Activated CD4-positive, alpha-beta memory T cell treated with anti-CD3 and anti-CD28 coated beads for 36 hours (primary cell): ENCODE measurements at regions not wholly inside any gene's neighbourhood (a gene's known extent, or its start where the extent isn't known, plus 50 kb on each side); places are given as distances from the start of the nearest gene placed in this dataset.
"Not testable (repeated sequence)": the region's sequence is repeated elsewhere in the genome, so short reads cannot be mapped to it uniquely, and the experiment has no call there.

Experiments used
- CTCF ChIA-PET: fragments of 350-600 bp; sonication (Branson Sonifier 250); formaldehyde crosslinking; loops from one replicate; lab custom pipeline; 2021; ENCODE audit warnings: antibody characterized with exemption, inconsistent platforms; lab: Charles Lee
- POLR2A ChIA-PET: fragments of 350-600 bp; sonication (Branson Sonifier 250); formaldehyde crosslinking; loops from one replicate; lab custom pipeline; 2021; ENCODE audit warnings: antibody characterized with exemption; lab: Charles Lee
- DNase-seq: peaks from one replicate; pipeline ENCODE4 v3.0.0-alpha.2; 2020
- H3K27ac Mint-ChIP-seq: one replicate; pipeline ENCODE4 v1.8.0; 2021; ENCODE audit warnings: mixed read lengths
- H3K27me3 Mint-ChIP-seq: one replicate; pipeline ENCODE4 v1.8.0; 2021; ENCODE audit warnings: mixed read lengths
- H3K36me3 Mint-ChIP-seq: one replicate; pipeline ENCODE4 v1.8.0; 2021; ENCODE audit warnings: mixed read lengths
- H3K4me1 Mint-ChIP-seq: one replicate; pipeline ENCODE4 v1.8.0; 2021; ENCODE audit warnings: low read depth, mixed read lengths
- H3K4me3 Mint-ChIP-seq: one replicate; pipeline ENCODE4 v1.8.0; 2021; ENCODE audit warnings: mild to moderate bottlenecking, mixed read lengths
- H3K9me3 Mint-ChIP-seq: one replicate; pipeline ENCODE4 v1.8.0; 2021; ENCODE audit warnings: mixed read lengths
- intact Hi-C: fragments of 100-400 bp; cut with micrococcal nuclease; formaldehyde crosslinking; loops from one replicate; pipeline ENCODE4 v1.15.1; 2023

GRCh38 chr7:57198801-57199200, 66.6 kb upstream of the ZNF479 start:
- DNase-seq, result no peak
- Mint-ChIP-seq H3K4me3 (no peak overlapping the region), H3K27ac (no peak overlapping the region), H3K9me3 (peaks cover 22% of the 10 kb centered on the region), H3K36me3 (no peaks in the 10 kb centered on the region), H3K4me1 (no peaks in the 10 kb centered on the region), H3K27me3 (no peaks in the 10 kb centered on the region)
- intact Hi-C loops, result no loop called here
- POLR2A ChIA-PET, result no interaction called here
- CTCF ChIA-PET, result no interaction called here

- intact Hi-C loops, result no loop called here
- peaks cover 25% of the 10 kb centered on the region for H3K9me3 Mint-ChIP-seq
- no peaks in the 10 kb centered on the region for H3K27me3 Mint-ChIP-seq
- ChIA-PET CTCF (no interaction called here), POLR2A (no interaction called here)
- no peak overlapping the region for H3K27ac Mint-ChIP-seq
- no peak for DNase-seq
- no peaks in the 10 kb centered on the region for H3K4me1 Mint-ChIP-seq
- H3K36me3 Mint-ChIP-seq, result no peaks in the 10 kb centered on the region
- no peak overlapping the region for H3K4me3 Mint-ChIP-seq
Measured at GRCh38 chr7:57199252-57199651, 67.0 kb upstream of the ZNF479 start.

- intact Hi-C loops, result no loop called here
- ChIA-PET CTCF (no interaction called here), POLR2A (no interaction called here)
- no peak overlapping the region for H3K4me3 Mint-ChIP-seq
- H3K27me3 Mint-ChIP-seq, result no peaks in the 10 kb centered on the region
- no peaks in the 10 kb centered on the region for H3K4me1 Mint-ChIP-seq
- H3K27ac Mint-ChIP-seq, result no peak overlapping the region
- H3K36me3 Mint-ChIP-seq, result peaks cover 3% of the 10 kb centered on the region
- H3K9me3 Mint-ChIP-seq, result peaks cover 41% of the 10 kb centered on the region
- no peak for DNase-seq
Measured at GRCh38 chr7:57201021-57201894, 69.0 kb upstream of the ZNF479 start.

GRCh38 chr7:57201895-57202210, 69.6 kb upstream of the ZNF479 start:
- POLR2A ChIA-PET, result no interaction called here

GRCh38 chr7:57202274-57202673, 70.0 kb upstream of the ZNF479 start:
- DNase-seq, result no peak
- peaks cover 3% of the 10 kb centered on the region for H3K36me3 Mint-ChIP-seq
- no peaks in the 10 kb centered on the region for H3K27me3 Mint-ChIP-seq
- peaks cover 42% of the 10 kb centered on the region for H3K9me3 Mint-ChIP-seq
- H3K27ac Mint-ChIP-seq, result no peak overlapping the region
- no peaks in the 10 kb centered on the region for H3K4me1 Mint-ChIP-seq
- POLR2A ChIA-PET, result no interaction called here
- no peak overlapping the region for H3K4me3 Mint-ChIP-seq
- intact Hi-C loops, result no loop called here
- CTCF ChIA-PET, result no interaction called here

More at GRCh38 chr7:57201895-57202210, 69.6 kb upstream of the ZNF479 start:
- Mint-ChIP-seq H3K9me3 (peaks cover 42% of the 10 kb centered on the region), H3K36me3 (peaks cover 3% of the 10 kb centered on the region), H3K4me1 (no peaks in the 10 kb centered on the region), H3K27me3 (no peaks in the 10 kb centered on the region), H3K4me3 (no peak overlapping the region), H3K27ac (no peak overlapping the region)
- no peak for DNase-seq
- intact Hi-C loops, result no loop called here
- CTCF ChIA-PET, result no interaction called here

GRCh38 chr7:57203161-57203791, 71.0 kb upstream of the ZNF479 start:
- Mint-ChIP-seq H3K4me3 (no peak overlapping the region), H3K27ac (no peak overlapping the region), H3K9me3 (peaks cover 49% of the 10 kb centered on the region), H3K36me3 (peaks cover 3% of the 10 kb centered on the region), H3K27me3 (no peaks in the 10 kb centered on the region), H3K4me1 (no peaks in the 10 kb centered on the region)
- ChIA-PET POLR2A (no interaction called here), CTCF (no interaction called here)
- no peak for DNase-seq
- intact Hi-C loops, result no loop called here

GRCh38 chr7:57203858-57204257, 71.6 kb upstream of the ZNF479 start:
- peaks cover 52% of the 10 kb centered on the region for H3K9me3 Mint-ChIP-seq
- H3K36me3 Mint-ChIP-seq, CTCF ChIA-PET, H3K27ac Mint-ChIP-seq, H3K27me3 Mint-ChIP-seq, H3K4me1 Mint-ChIP-seq, intact Hi-C loops, DNase-seq, H3K4me3 Mint-ChIP-seq, POLR2A ChIA-PET: not testable (repeated sequence)

- H3K27ac Mint-ChIP-seq, result no peak overlapping the region
- peaks cover 55% of the 10 kb centered on the region for H3K9me3 Mint-ChIP-seq
- ChIA-PET CTCF (no interaction called here), POLR2A (no interaction called here)
- peaks cover 3% of the 10 kb centered on the region for H3K36me3 Mint-ChIP-seq
- H3K4me1 Mint-ChIP-seq, result no peaks in the 10 kb centered on the region
- H3K27me3 Mint-ChIP-seq, result no peaks in the 10 kb centered on the region
- intact Hi-C loops, result no loop called here
- H3K4me3 Mint-ChIP-seq, result no peak overlapping the region
- DNase-seq, result no peak
Measured at GRCh38 chr7:57204411-57204811, 72.2 kb upstream of the ZNF479 start.

- H3K27ac Mint-ChIP-seq, result no peak overlapping the region
- ChIA-PET POLR2A (no interaction called here), CTCF (no interaction called here)
- no peak overlapping the region for H3K4me3 Mint-ChIP-seq
- H3K36me3 Mint-ChIP-seq, result peaks cover 3% of the 10 kb centered on the region
- peaks cover 59% of the 10 kb centered on the region for H3K9me3 Mint-ChIP-seq
- intact Hi-C loops, result no loop called here
- no peak for DNase-seq
- no peaks in the 10 kb centered on the region for H3K4me1 Mint-ChIP-seq
- no peaks in the 10 kb centered on the region for H3K27me3 Mint-ChIP-seq
Measured at GRCh38 chr7:57205000-57205399, 72.8 kb upstream of the ZNF479 start.

GRCh38 chr7:57207836-57208235, 75.6 kb upstream of the ZNF479 start:
- POLR2A ChIA-PET, result no interaction called here
- Mint-ChIP-seq H3K4me1 (no peaks in the 10 kb centered on the region), H3K9me3 (peaks cover 46% of the 10 kb centered on the region), H3K27ac (no peak overlapping the region), H3K4me3 (no peak overlapping the region), H3K36me3 (peaks cover 3% of the 10 kb centered on the region), H3K27me3 (no peaks in the 10 kb centered on the region)
- CTCF ChIA-PET, result no interaction called here
- no peak for DNase-seq
- intact Hi-C loops, result no loop called here

- DNase-seq, result no peak
- H3K27me3 Mint-ChIP-seq, result no peaks in the 10 kb centered on the region
- H3K36me3 Mint-ChIP-seq, result no peaks in the 10 kb centered on the region
- H3K9me3 Mint-ChIP-seq, result peaks cover 48% of the 10 kb centered on the region
- H3K27ac Mint-ChIP-seq, result no peak overlapping the region
- H3K4me3 Mint-ChIP-seq, result no peak overlapping the region
- no peaks in the 10 kb centered on the region for H3K4me1 Mint-ChIP-seq
- intact Hi-C loops, result no loop called here
- CTCF ChIA-PET, result no interaction called here
- POLR2A ChIA-PET, result no interaction called here
Measured at GRCh38 chr7:57210212-57210611, 78.0 kb upstream of the ZNF479 start.

GRCh38 chr7:57210871-57211270, 78.6 kb upstream of the ZNF479 start:
- DNase-seq, result no peak
- Mint-ChIP-seq H3K4me1 (no peaks in the 10 kb centered on the region), H3K4me3 (no peak overlapping the region), H3K27ac (no peak overlapping the region), H3K9me3 (peaks cover 48% of the 10 kb centered on the region), H3K36me3 (no peaks in the 10 kb centered on the region), H3K27me3 (no peaks in the 10 kb centered on the region)
- intact Hi-C loops, result no loop called here
- ChIA-PET POLR2A (no interaction called here), CTCF (no interaction called here)
